ENCODE measurements at regions not wholly inside any gene's neighbourhood (a gene's known extent, or its start where the extent isn't known, plus 50 kb on each side); places are given as distances from the start of the nearest gene placed in this dataset.
"Not testable (repeated sequence)": the region's sequence is repeated elsewhere in the genome, so short reads cannot be mapped to it uniquely, and the experiment has no call there.

DNA sequence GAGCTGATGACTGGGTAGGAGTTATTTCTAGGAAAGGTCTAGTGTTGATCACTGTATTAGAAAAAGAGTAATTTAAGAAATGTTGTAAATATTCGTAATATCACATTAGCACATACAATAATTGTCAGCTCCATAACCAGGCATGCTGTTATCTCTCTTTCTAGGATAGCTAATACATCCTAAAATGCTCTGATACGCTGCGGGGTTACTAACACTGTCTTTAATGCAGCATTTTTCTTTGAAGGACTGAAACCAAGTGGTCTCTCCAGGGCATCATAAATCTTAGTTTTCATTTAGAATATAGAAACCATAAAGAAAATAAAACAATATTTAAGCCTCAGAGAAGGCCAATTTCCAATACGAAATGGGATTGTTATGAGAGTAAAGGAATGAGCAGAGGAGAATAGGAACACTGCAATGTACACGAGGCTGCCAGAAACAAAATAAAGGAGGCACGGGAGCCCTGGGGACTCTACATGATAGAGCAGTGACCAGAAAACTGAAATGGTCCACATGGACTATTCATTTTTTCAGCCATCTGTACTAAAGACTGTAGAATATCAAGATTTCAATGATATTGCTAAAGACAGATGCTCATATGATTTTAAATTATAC lies 1606.7 kb upstream of the AGA start:
- Histone ChIP-seq H3K9me3 (peaks cover 7% of the 10 kb centered on the region), H3K36me3 (no peaks in the 10 kb centered on the region), H3K4me3 (ENCODE audit: low read depth in 1 of 2, low read length in 1 of 2) (no peak overlapping the region), H3K27ac (no peak overlapping the region), H3K4me1 (ENCODE audit: control insufficient read depth in 1 of 2, insufficient read depth in 1 of 2, low read depth in 1 of 2, low read length in 1 of 2) (no peaks in the 10 kb centered on the region), H3K27me3 (no peaks in the 10 kb centered on the region)
- TF ChIP-seq, protein P1, sequence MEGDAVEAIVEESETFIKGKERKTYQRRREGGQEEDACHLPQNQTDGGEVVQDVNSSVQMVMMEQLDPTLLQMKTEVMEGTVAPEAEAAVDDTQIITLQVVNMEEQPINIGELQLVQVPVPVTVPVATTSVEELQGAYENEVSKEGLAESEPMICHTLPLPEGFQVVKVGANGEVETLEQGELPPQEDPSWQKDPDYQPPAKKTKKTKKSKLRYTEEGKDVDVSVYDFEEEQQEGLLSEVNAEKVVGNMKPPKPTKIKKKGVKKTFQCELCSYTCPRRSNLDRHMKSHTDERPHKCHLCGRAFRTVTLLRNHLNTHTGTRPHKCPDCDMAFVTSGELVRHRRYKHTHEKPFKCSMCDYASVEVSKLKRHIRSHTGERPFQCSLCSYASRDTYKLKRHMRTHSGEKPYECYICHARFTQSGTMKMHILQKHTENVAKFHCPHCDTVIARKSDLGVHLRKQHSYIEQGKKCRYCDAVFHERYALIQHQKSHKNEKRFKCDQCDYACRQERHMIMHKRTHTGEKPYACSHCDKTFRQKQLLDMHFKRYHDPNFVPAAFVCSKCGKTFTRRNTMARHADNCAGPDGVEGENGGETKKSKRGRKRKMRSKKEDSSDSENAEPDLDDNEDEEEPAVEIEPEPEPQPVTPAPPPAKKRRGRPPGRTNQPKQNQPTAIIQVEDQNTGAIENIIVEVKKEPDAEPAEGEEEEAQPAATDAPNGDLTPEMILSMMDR (IDR thresholded peaks at IDR 0.05) = no peak

DNA sequence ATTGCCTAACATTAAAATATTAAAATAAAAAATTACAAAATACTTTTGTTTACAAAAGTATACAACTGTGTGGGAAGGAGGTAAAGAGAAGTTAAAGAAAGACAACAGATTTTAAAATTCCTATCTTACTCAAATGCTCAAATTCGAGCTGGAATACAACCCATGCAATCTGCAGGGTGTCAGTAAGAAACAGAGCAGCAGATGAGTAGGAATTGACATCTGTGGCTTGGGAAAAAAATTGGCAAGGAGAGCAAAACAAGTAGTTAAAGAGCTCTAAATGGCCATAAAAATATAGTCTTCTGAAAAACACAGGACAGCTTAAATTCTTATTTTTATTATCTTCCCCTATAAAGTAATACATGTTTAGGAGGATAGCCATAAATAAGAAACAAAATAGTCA lies 1609.0 kb upstream of the AGA start:
- no peak overlapping the region for H3K27ac ChIP-seq
- no peaks in the 10 kb centered on the region for H3K36me3 ChIP-seq
- TF ChIP-seq, protein P1 (IDR thresholded peaks at IDR 0.05) = no peak
- H3K4me3 ChIP-seq (ENCODE audit: low read depth in 1 of 2, low read length in 1 of 2) = no peak overlapping the region
- H3K9me3 ChIP-seq = peaks cover 7% of the 10 kb centered on the region
- H3K27me3 ChIP-seq = no peaks in the 10 kb centered on the region
- H3K4me1 ChIP-seq (ENCODE audit: control insufficient read depth in 1 of 2, insufficient read depth in 1 of 2, low read depth in 1 of 2, low read length in 1 of 2) = no peaks in the 10 kb centered on the region

DNA sequence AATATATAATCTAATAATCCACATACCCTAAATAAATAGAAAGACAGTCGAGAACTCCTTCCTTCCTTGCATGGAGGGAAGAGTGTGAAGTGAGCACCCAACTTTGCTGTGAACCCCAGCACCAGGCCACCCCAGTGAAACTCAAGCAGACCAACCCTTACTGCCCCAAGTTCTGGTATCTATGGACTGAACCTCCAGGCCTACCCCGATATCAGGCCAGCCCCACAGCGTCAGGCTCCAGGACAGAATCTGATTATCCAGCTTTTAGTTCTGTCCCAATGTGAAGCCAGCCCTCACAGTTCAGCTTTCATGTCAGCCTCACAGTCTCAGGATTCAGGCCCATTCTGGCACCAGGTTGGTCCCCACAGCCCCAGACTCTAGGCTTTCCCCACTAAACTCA lies 1617.2 kb upstream of the AGA start:
- Histone ChIP-seq H3K27ac (no peak overlapping the region), H3K36me3 (no peaks in the 10 kb centered on the region), H3K4me1 (ENCODE audit: control insufficient read depth in 1 of 2, insufficient read depth in 1 of 2, low read depth in 1 of 2, low read length in 1 of 2) (no peaks in the 10 kb centered on the region), H3K9me3 (no peaks in the 10 kb centered on the region), H3K27me3 (no peaks in the 10 kb centered on the region), H3K4me3 (ENCODE audit: low read depth in 1 of 2, low read length in 1 of 2) (no peak overlapping the region)
- TF ChIP-seq, protein P1 (IDR thresholded peaks at IDR 0.05) = no peak

DNA sequence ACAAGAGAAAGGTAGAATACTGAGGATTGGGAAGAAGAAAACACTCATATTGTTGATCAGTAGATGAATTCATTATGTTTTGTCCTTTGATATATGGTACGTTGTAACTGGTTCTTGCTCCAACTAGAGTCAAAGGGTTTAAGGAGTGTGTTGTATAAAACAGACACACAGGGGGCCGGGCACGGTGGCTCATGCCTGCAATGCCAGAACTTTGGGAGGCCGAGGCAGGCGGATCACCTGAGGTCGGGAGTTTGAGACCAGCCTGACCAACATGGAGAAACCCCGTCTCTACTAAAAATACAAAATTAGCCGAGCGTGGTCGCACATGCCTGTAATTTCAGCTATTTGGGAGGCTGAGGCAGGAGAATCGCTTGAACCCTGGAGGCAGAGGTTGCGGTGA lies 1624.0 kb upstream of the AGA start:
- not testable (repeated sequence) for H3K27ac ChIP-seq; H3K36me3 ChIP-seq; H3K9me3 ChIP-seq; H3K27me3 ChIP-seq; H3K4me3 ChIP-seq (ENCODE audit: low read depth in 1 of 2, low read length in 1 of 2); H3K4me1 ChIP-seq (ENCODE audit: control insufficient read depth in 1 of 2, insufficient read depth in 1 of 2, low read depth in 1 of 2, low read length in 1 of 2)

DNA sequence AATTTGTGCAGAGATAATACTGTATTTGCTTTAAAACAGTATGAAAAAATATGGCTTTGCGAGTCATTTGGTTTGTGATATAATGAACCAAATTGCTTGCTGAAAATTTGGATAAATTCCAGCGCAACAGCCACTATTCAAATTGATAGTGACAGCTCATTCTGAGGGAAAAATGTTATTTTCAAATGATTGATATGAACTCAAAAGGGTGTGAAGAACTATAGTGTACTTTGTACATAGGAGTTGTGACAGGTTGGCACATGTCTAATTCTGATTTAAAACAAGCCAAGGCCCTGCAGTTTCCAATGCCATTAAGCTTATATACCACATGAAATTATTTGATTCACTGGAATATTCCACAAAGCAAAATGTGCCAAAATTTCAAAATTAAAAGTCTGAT lies 1628.9 kb upstream of the AGA start:
- Histone ChIP-seq H3K36me3 (no peaks in the 10 kb centered on the region), H3K27ac (no peak overlapping the region), H3K4me1 (ENCODE audit: control insufficient read depth in 1 of 2, insufficient read depth in 1 of 2, low read depth in 1 of 2, low read length in 1 of 2) (no peaks in the 10 kb centered on the region), H3K27me3 (no peaks in the 10 kb centered on the region), H3K9me3 (peaks cover 2% of the 10 kb centered on the region), H3K4me3 (ENCODE audit: low read depth in 1 of 2, low read length in 1 of 2) (no peak overlapping the region)
- TF ChIP-seq, protein P1 (IDR thresholded peaks at IDR 0.05) = no peak

DNA sequence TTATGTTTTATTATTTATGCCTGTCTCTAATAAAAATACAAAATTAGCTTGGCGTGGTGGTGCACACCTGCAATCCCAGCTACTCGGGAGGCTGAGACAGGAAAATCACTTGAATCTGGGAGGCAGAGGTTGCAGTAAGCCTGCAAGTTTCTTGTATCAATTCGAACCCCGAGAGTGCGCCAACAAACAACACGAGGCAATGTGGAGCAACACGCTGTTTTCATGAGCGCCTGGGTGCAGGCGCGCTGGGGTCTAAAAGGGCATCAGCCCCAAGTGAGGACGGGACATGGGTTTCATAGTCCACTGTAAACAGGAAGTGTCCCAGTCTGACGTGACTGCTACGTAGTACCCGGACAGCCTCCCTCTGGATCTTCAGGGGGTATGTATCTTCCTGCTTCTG lies 1634.6 kb upstream of the AGA start:
- TF ChIP-seq, protein P1 (IDR thresholded peaks at IDR 0.05) = no peak
- no peaks in the 10 kb centered on the region for H3K4me1 ChIP-seq (ENCODE audit: control insufficient read depth in 1 of 2, insufficient read depth in 1 of 2, low read depth in 1 of 2, low read length in 1 of 2)
- peaks cover 5% of the 10 kb centered on the region for H3K9me3 ChIP-seq
- no peaks in the 10 kb centered on the region for H3K36me3 ChIP-seq
- no peaks in the 10 kb centered on the region for H3K27me3 ChIP-seq
- H3K4me3 ChIP-seq (ENCODE audit: low read depth in 1 of 2, low read length in 1 of 2) = no peak overlapping the region
- H3K27ac ChIP-seq = no peak overlapping the region
